Right lobe of liver (tissue), 4 donors: ENCODE measurements at regions not wholly inside any gene's neighbourhood (a gene's known extent, or its start where the extent isn't known, plus 50 kb on each side); places are given as distances from the start of the nearest gene placed in this dataset.

Experiments
- CTCF ChIP-seq, 4 donors: fragments of 200-600 bp in 3 of 4; fragments of 450-650 bp in 1 of 4; IDR thresholded peaks; one replicate each; pipeline versions ENCODE4 v1.5.1 to v1.8.0; 2016 to 2022; ENCODE audit warnings: antibody characterized with exemption in 4 of 4, mild to moderate bottlenecking in 2 of 4
- POLR2A ChIP-seq: fragments of 450-650 bp; IDR thresholded peaks from one replicate; pipeline ENCODE4 v1.6.1; 2017; ENCODE audit warnings: antibody characterized with exemption, mild to moderate bottlenecking
- donor health status: DM: no; HTN: no; CAD: no.
- donor health status: DM: no; HTN: no; CAD: no.
- donor health status: DM: no; HTN: yes; CAD: no.

- TF ChIP-seq CTCF (IDR thresholded peaks at IDR 0.05) = no peak
- no peak for TF ChIP-seq POLR2A
These were observed 84.7 kb upstream of the HTR4 start for GRCh38 chr5:148739023-148739422.
